Thyroid gland (tissue), 4 donors: ENCODE measurements at regions not wholly inside any gene's neighbourhood (a gene's known extent, or its start where the extent isn't known, plus 50 kb on each side); places are given as distances from the start of the nearest gene placed in this dataset.

ENCODE experiments used
- CTCF ChIP-seq, 6 experiments: fragments of 200-600 bp in 3 of 6; fragments of 450-650 bp in 3 of 6; sonication (generic) in 3 of 6; IDR thresholded peaks; one replicate each; pipeline ENCODE4 v1.5.1; 2016 to 2019; ENCODE audit warnings: antibody characterized with exemption in 6 of 6, mild to moderate bottlenecking in 2 of 6, inconsistent platforms in 1 of 6, moderate library complexity in 1 of 6
- POLR2A ChIP-seq, 2 donors: fragments of 450-650 bp; IDR thresholded peaks; one replicate each; pipeline ENCODE4 v1.6.1; 2017; ENCODE audit warnings: antibody characterized with exemption in 2 of 2, mild to moderate bottlenecking in 2 of 2, moderate library complexity in 1 of 2

GRCh38 chr19:32097620-32098019, 247.8 kb upstream of the ZNF507 start:
- TF ChIP-seq CTCF (IDR thresholded peaks at IDR 0.05) (no peak), POLR2A (IDR thresholded peaks at IDR 0.05) (no peak)
